ENCODE measurements at regions not wholly inside any gene's neighbourhood (a gene's known extent, or its start where the extent isn't known, plus 50 kb on each side); places are given as distances from the start of the nearest gene placed in this dataset.
A peak's percentile ranks its signal among the peaks of the same experiment; 100 is the strongest.

DNA sequence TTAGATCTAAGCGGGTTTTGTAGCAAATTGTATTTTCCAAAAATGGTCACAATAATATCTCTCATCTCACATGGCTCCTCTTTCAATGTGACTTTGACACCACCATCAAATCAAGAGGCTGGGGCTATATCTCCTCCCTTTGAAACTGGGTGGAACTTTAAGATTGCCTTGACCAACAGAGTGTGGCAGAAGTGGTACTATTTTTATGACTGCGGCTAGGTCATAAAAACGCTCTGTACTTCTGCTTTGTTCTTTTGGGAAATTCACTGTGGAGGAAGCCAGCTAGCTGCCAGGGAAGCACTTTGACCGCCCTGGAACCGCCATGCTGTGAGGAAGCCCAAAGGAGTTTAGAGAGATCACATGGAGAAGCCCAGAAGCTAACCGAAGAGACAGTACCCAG, 50.7 kb upstream of the ACOT11 start:
- no peak overlapping the region for H3K4me3 ChIP-seq (ENCODE audit: low read depth, low read length)
- TF ChIP-seq, protein P1, sequence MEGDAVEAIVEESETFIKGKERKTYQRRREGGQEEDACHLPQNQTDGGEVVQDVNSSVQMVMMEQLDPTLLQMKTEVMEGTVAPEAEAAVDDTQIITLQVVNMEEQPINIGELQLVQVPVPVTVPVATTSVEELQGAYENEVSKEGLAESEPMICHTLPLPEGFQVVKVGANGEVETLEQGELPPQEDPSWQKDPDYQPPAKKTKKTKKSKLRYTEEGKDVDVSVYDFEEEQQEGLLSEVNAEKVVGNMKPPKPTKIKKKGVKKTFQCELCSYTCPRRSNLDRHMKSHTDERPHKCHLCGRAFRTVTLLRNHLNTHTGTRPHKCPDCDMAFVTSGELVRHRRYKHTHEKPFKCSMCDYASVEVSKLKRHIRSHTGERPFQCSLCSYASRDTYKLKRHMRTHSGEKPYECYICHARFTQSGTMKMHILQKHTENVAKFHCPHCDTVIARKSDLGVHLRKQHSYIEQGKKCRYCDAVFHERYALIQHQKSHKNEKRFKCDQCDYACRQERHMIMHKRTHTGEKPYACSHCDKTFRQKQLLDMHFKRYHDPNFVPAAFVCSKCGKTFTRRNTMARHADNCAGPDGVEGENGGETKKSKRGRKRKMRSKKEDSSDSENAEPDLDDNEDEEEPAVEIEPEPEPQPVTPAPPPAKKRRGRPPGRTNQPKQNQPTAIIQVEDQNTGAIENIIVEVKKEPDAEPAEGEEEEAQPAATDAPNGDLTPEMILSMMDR (IDR thresholded peaks at IDR 0.05; ENCODE audit: borderline replicate concordance, insufficient read depth, low read depth, low read length), result no peak

DNA sequence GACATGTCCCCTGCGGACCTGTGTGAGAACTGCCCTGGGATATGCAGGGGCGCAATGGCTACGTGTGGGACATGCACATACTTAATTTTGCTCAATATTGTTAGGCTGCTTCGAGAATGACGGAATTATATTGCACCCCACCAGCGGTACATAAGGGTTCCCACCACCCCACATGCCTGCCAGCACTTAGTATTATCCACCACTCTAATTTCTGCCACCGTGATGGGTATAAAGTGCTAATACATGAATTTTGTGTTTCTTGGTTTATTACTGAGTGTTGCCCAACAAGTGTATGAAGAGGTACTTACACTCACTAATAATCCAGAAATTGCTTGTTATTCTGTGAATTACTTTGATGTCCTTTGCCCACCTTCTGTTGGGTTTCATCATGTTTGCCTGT, 52.1 kb upstream of the ACOT11 start:
- TF ChIP-seq, protein P1 (IDR thresholded peaks at IDR 0.05; ENCODE audit: borderline replicate concordance, insufficient read depth, low read depth, low read length), result no peak
- H3K4me3 ChIP-seq (ENCODE audit: low read depth, low read length), result no peak overlapping the region

GRCh38 chr1:54493608-54494007, 54.4 kb upstream of the ACOT11 start:
- H3K4me3 ChIP-seq (ENCODE audit: low read depth, low read length), result no peak overlapping the region
- TF ChIP-seq, protein P1 (IDR thresholded peaks at IDR 0.05; ENCODE audit: borderline replicate concordance, insufficient read depth, low read depth, low read length), result no peak

GRCh38 chr1:54490361-54491248, 57.4 kb upstream of the ACOT11 start:
- H3K4me3 ChIP-seq (ENCODE audit: low read depth, low read length), result no peak overlapping the region
- TF ChIP-seq, protein P1 (IDR thresholded peaks at IDR 0.05; ENCODE audit: borderline replicate concordance, insufficient read depth, low read depth, low read length), result no peak

DNA sequence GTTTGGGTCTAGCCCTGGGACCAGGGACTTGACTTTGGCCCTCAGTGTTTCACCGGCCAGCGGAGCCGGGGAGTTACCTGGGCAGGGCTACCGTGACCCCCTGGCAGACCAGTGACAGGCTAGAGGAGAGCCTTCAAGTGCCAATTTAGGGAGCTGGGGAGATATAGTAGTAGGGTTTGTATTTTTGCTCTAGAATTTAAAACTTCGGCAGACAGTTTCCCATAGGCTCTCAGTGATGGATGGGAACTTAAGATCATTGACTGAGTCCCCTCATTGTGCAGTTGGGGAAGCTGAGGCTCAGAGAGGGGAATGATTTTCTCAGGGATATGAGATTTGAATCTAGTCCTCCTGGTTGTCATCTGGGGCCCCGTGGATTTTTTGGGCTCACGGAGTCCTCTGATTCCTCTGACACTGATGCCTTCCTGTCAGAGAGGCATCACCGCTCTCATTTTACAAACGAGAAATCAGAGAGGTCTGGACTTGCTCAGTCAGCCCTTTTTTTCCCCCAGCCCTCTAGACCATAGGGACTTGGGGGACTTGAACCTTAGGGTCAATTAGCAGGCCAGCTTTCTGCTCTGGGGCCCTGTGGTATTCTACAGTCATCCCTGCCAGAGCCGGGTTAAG, 58.3 kb upstream of the ACOT11 start:
- TF ChIP-seq, protein P1 (IDR thresholded peaks at IDR 0.05; ENCODE audit: borderline replicate concordance, insufficient read depth, low read depth, low read length), result no peak
- H3K4me3 ChIP-seq (ENCODE audit: low read depth, low read length), result no peak overlapping the region

- TF ChIP-seq, protein P1 (IDR thresholded peaks at IDR 0.05; ENCODE audit: borderline replicate concordance, insufficient read depth, low read depth, low read length), result peak; percentile 84
Measured at GRCh38 chr1:54488779-54489626, 59.0 kb upstream of the ACOT11 start.

More at GRCh38 chr1:54488779-54489626, 59.0 kb upstream of the ACOT11 start:
- peak overlapping the region; percentile 51 for H3K4me3 ChIP-seq (ENCODE audit: low read depth, low read length)

Measured in GM12875 (cell line).